A673 (cell line): ENCODE measurements at regions not wholly inside any gene's neighbourhood (a gene's known extent, or its start where the extent isn't known, plus 50 kb on each side); places are given as distances from the start of the nearest gene placed in this dataset.
A peak's percentile ranks its signal among the peaks of the same experiment; 100 is the strongest.

Experiments used
- BruUV-seq: library from RNA; stranded (reverse); fragments of 400-500 nt; replicated peaks from 2 replicates; lab custom pipeline; 2021; lab: Mats Ljungman, UMichigan
- CTCF ChIA-PET: fragments of 300-600 bp; sonication (Branson Sonifier 250); formaldehyde crosslinking; loops from one replicate; lab custom pipeline; 2022; ENCODE audit warnings: antibody characterized with exemption; lab: Charles Lee
- POLR2A ChIA-PET: fragments of 300-600 bp; sonication (Branson Sonifier 250); formaldehyde crosslinking; loops from one replicate; lab custom pipeline; 2022; ENCODE audit warnings: antibody characterized with exemption; ENCODE audit not compliant: low non-redundant PET; lab: Charles Lee
- DNase-seq: peaks from one replicate; pipeline ENCODE4 v3.0.0-alpha.2; 2015; ENCODE audit warnings: low spot score
- H3K27ac ChIP-seq: fragments of 200-600 bp; sonication (generic); 2 replicates; pipeline ENCODE4 v1.5.1; 2016; ENCODE audit warnings: mixed run types, low read depth, mild to moderate bottlenecking, mixed read lengths, antibody characterized with exemption, low read length; ENCODE audit not compliant: poor library complexity, severe bottlenecking
- H3K27me3 ChIP-seq: fragments of 200-600 bp; sonication (generic); replicated peaks from 2 replicates; pipeline ENCODE4 v1.6.1; 2017; ENCODE audit warnings: mixed run types, low read depth, mild to moderate bottlenecking, mixed read lengths, antibody characterized with exemption, low read length; ENCODE audit not compliant: insufficient read depth, poor library complexity
- H3K36me3 ChIP-seq: fragments of 200-600 bp; sonication (generic); 2 replicates; pipeline ENCODE4 v1.6.1; 2016; ENCODE audit warnings: mixed run types, mild to moderate bottlenecking, mixed read lengths, antibody characterized with exemption, low read length; ENCODE audit not compliant: insufficient read depth, poor library complexity, severe bottlenecking
- H3K4me1 ChIP-seq: fragments of 200-600 bp; sonication (generic); 2 replicates; pipeline ENCODE4 v1.6.1; 2017; ENCODE audit warnings: mixed run types, mild to moderate bottlenecking, mixed read lengths, antibody characterized with exemption, low read length; ENCODE audit not compliant: insufficient read depth, poor library complexity, severe bottlenecking
- H3K4me3 ChIP-seq: fragments of 200-600 bp; sonication (generic); 2 replicates; pipeline ENCODE4 v1.5.1; 2016; ENCODE audit warnings: low read depth, mixed run types, mild to moderate bottlenecking, mixed read lengths, low read length; ENCODE audit not compliant: poor library complexity, severe bottlenecking
- H3K9me3 ChIP-seq: fragments of 200-600 bp; sonication (generic); 2 replicates; pipeline ENCODE4 v1.6.1; 2016; ENCODE audit warnings: mixed run types, low read depth, mild to moderate bottlenecking, mixed read lengths, antibody characterized with exemption, low read length; ENCODE audit not compliant: poor library complexity, severe bottlenecking
- EZH2 ChIP-seq: fragments of 200-600 bp; sonication (generic); IDR thresholded peaks from 2 replicates; pipeline ENCODE4 v1.6.1; 2017; ENCODE audit warnings: borderline replicate concordance, low read depth, mild to moderate bottlenecking, mixed read lengths, antibody characterized with exemption, low read length; ENCODE audit not compliant: poor library complexity, severe bottlenecking
- intact Hi-C: fragments of 100-400 bp; cut with micrococcal nuclease; formaldehyde crosslinking; loops from one replicate; pipeline ENCODE4 v1.10.0; 2022; ENCODE audit not compliant: unreplicated experiment
- TF ChIP-seq, protein P1 (sequence below): fragments of 300-800, 200-600 bp; sonication (generic); conservative IDR thresholded peaks from 2 replicates; pipeline ENCODE4 v1.5.1; 2017; ENCODE audit warnings: low read depth, mild to moderate bottlenecking, antibody characterized with exemption, low read length, moderate library complexity, mixed read lengths

DNA sequence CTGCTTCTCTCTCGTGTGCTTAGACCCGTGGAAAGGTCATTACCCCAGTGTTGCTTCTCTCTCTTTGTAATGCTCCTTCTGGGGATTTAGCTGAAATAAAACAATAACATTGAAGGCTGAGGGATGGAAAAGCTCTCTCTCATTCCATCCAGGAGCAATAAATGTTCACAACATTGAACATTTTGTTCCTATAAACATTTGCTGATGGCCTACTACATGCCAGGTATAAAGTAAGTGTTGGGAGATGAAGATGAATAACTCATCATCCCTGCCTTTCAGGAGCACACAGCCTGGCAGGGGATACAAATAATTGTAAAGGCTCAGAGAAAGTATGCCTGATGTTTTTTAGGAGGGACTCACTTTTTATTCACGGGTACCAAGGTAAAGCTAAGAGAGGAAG, 158.1 kb downstream of the KDR start:
- no peaks in the 10 kb centered on the region for H3K4me1 ChIP-seq

DNA sequence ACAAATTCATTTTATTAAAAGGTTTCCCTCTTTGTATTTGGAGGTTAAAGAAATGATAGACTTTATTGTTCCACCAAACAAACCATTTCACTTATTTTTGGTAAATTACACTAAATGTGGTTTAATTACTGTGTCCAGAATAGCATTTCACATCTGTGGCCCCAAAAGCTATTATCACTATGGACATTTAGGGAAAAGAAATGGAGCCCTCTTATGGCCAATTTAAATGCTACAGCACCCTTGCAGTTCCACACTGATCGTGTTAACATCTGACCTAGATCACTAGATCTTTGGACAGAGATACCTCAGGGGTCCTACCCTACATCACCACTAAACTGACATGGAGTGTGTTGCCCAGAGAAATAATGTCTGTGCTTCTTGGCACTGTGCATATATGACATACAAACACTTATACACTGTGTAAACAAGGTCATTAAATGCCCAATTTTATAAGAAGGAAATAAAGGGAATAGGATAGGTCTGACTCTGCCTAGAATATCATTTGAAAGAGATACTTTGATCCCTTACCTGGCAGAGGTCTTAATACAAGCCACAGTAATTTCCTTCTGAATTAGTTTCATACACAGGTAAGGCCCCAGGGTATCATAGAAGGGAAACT, 163.9 kb downstream of the KDR start:
- ChIA-PET CTCF (no interaction called here), POLR2A (no interaction called here)
- Histone ChIP-seq H3K9me3 (no peaks in the 10 kb centered on the region), H3K4me1 (no peaks in the 10 kb centered on the region), H3K27ac (no peak overlapping the region), H3K27me3 (no peaks in the 10 kb centered on the region), H3K4me3 (no peak overlapping the region), H3K36me3 (no peaks in the 10 kb centered on the region)
- BruUV-seq = no TSS peak
- intact Hi-C loops = loop anchor here (2.0 to 10.0 kb wide), 2 partner anchors 283 to 577 kb away; no protein-coding TSS in a partner anchor
- peak; percentile 30 for DNase-seq
- TF ChIP-seq, protein P1, sequence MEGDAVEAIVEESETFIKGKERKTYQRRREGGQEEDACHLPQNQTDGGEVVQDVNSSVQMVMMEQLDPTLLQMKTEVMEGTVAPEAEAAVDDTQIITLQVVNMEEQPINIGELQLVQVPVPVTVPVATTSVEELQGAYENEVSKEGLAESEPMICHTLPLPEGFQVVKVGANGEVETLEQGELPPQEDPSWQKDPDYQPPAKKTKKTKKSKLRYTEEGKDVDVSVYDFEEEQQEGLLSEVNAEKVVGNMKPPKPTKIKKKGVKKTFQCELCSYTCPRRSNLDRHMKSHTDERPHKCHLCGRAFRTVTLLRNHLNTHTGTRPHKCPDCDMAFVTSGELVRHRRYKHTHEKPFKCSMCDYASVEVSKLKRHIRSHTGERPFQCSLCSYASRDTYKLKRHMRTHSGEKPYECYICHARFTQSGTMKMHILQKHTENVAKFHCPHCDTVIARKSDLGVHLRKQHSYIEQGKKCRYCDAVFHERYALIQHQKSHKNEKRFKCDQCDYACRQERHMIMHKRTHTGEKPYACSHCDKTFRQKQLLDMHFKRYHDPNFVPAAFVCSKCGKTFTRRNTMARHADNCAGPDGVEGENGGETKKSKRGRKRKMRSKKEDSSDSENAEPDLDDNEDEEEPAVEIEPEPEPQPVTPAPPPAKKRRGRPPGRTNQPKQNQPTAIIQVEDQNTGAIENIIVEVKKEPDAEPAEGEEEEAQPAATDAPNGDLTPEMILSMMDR = peak; percentile 61
- TF ChIP-seq EZH2 = no peak

More for the DNA sequence above, 158.1 kb downstream of the KDR start:
- intact Hi-C loops = loop anchor here (10.0 kb wide), 1 partner anchor 582 kb away; no protein-coding TSS in a partner anchor
- Histone ChIP-seq H3K27me3 (no peaks in the 10 kb centered on the region), H3K9me3 (no peaks in the 10 kb centered on the region), H3K4me3 (no peak overlapping the region), H3K36me3 (no peaks in the 10 kb centered on the region), H3K27ac (no peak overlapping the region)
- TF ChIP-seq, protein P1 = no peak
- TF ChIP-seq EZH2 = no peak
- POLR2A ChIA-PET = no interaction called here
- CTCF ChIA-PET = no interaction called here
- DNase-seq = no peak
- BruUV-seq = no TSS peak

DNA sequence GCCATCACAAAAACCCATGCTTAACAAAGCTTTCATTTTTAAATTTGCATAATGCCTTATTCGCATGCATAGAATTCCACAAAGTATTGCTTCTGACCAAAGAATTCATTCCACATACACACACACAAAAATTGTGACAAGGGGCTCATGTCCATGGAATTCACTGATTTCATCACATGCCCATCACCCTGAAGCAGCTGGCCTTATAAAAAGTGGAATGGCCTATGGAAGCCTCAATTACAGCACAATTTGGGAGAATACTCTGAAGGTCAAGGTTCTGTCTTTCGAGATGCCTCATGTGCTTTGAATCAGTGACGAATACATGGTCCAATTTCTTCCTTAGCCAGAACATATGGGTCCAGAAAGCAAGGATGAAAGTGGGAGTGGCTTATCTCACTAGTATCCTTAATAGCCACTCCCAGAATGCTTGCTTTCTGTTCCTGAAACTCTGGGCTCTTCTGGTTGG, 165.7 kb downstream of the KDR start:
- H3K27ac ChIP-seq = no peak overlapping the region
- DNase-seq = no peak
- POLR2A ChIA-PET = no interaction called here
- no peak for TF ChIP-seq EZH2
- TF ChIP-seq, protein P1 = no peak
- no peaks in the 10 kb centered on the region for H3K27me3 ChIP-seq
- no peaks in the 10 kb centered on the region for H3K9me3 ChIP-seq
- no peaks in the 10 kb centered on the region for H3K4me1 ChIP-seq
- no peak overlapping the region for H3K4me3 ChIP-seq
- H3K36me3 ChIP-seq = no peaks in the 10 kb centered on the region
- no TSS peak for BruUV-seq
- CTCF ChIA-PET = no interaction called here
- intact Hi-C loops = loop anchor here (2.0 to 10.0 kb wide), 2 partner anchors 281 to 575 kb away; no protein-coding TSS in a partner anchor
